ENCODE measurements at regions not wholly inside any gene's neighbourhood (a gene's known extent, or its start where the extent isn't known, plus 50 kb on each side); places are given as distances from the start of the nearest gene placed in this dataset.

- TF ChIP-seq, protein P1, sequence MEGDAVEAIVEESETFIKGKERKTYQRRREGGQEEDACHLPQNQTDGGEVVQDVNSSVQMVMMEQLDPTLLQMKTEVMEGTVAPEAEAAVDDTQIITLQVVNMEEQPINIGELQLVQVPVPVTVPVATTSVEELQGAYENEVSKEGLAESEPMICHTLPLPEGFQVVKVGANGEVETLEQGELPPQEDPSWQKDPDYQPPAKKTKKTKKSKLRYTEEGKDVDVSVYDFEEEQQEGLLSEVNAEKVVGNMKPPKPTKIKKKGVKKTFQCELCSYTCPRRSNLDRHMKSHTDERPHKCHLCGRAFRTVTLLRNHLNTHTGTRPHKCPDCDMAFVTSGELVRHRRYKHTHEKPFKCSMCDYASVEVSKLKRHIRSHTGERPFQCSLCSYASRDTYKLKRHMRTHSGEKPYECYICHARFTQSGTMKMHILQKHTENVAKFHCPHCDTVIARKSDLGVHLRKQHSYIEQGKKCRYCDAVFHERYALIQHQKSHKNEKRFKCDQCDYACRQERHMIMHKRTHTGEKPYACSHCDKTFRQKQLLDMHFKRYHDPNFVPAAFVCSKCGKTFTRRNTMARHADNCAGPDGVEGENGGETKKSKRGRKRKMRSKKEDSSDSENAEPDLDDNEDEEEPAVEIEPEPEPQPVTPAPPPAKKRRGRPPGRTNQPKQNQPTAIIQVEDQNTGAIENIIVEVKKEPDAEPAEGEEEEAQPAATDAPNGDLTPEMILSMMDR (IDR thresholded peaks at IDR 0.05; ENCODE audit: low read depth, low read length) = no peak
- TF ChIP-seq POLR2A (IDR thresholded peaks at IDR 0.05; ENCODE audit: extremely low read depth, insufficient read length) = no peak
- no peak for TF ChIP-seq MYC (IDR thresholded peaks at IDR 0.05; ENCODE audit: low read depth, low read length)
These were observed 1377.5 kb upstream of the TMEM132C start for GRCh38 chr12:126889501-126889900.
